H9 (cell line): ENCODE measurements at regions not wholly inside any gene's neighbourhood (a gene's known extent, or its start where the extent isn't known, plus 50 kb on each side); places are given as distances from the start of the nearest gene placed in this dataset.
A peak's percentile ranks its signal among the peaks of the same experiment; 100 is the strongest.

Experiments used
- DNase-seq: peaks from one replicate; pipeline ENCODE4 v3.0.0-alpha.2; 2017
- H2AFZ ChIP-seq: one replicate; pipeline ENCODE4 v1.6.1; 2013; ENCODE audit warnings: mild to moderate bottlenecking, low read length, control low read depth, moderate library complexity
- H2AK5ac ChIP-seq: 2 replicates; pipeline ENCODE4 v1.6.1; 2013; ENCODE audit warnings: low read length, control low read depth, mixed read lengths; ENCODE audit not compliant: insufficient read length
- H2BK120ac ChIP-seq: one replicate; pipeline ENCODE4 v1.6.1; 2013; ENCODE audit warnings: low read depth, mild to moderate bottlenecking, low read length, control low read depth, inconsistent platforms; ENCODE audit not compliant: poor library complexity, severe bottlenecking
- H2BK12ac ChIP-seq: 2 replicates; pipeline ENCODE4 v1.6.1; 2013; ENCODE audit warnings: low read length, control low read depth, mixed read lengths, low read depth; ENCODE audit not compliant: insufficient read length
- H2BK15ac ChIP-seq: 2 replicates; pipeline ENCODE4 v1.6.1; 2013; ENCODE audit warnings: low read depth, low read length, control low read depth
- H2BK20ac ChIP-seq: one replicate; pipeline ENCODE4 v1.6.1; 2013; ENCODE audit warnings: low read depth, mild to moderate bottlenecking, low read length, control low read depth, inconsistent platforms; ENCODE audit not compliant: poor library complexity, severe bottlenecking
- H2BK5ac ChIP-seq: 2 replicates; pipeline ENCODE4 v1.6.1; 2013; ENCODE audit warnings: low read length, control low read depth, mixed read lengths; ENCODE audit not compliant: insufficient read length
- H3K14ac ChIP-seq: 2 replicates; pipeline ENCODE4 v1.6.1; 2013; ENCODE audit warnings: low read length, control low read depth; ENCODE audit not compliant: insufficient read depth
- H3K18ac ChIP-seq: 2 replicates; pipeline ENCODE4 v1.6.1; 2013; ENCODE audit warnings: low read depth, mild to moderate bottlenecking, mixed read lengths, low read length, control low read depth; ENCODE audit not compliant: insufficient read length
- H3K23ac ChIP-seq: 2 replicates; pipeline ENCODE4 v1.6.1; 2013; ENCODE audit warnings: low read length, control low read depth, mixed read lengths, low read depth; ENCODE audit not compliant: insufficient read length
- H3K23me2 ChIP-seq: 2 replicates; pipeline ENCODE4 v1.6.1; 2013; ENCODE audit warnings: low read depth, mild to moderate bottlenecking, mixed read lengths, low read length, control low read depth; ENCODE audit not compliant: insufficient read length, poor library complexity, severe bottlenecking
- H3K27ac ChIP-seq: 2 replicates; pipeline ENCODE4 v1.5.1; 2013; ENCODE audit warnings: low read length, control low read depth, mixed read lengths, low read depth; ENCODE audit not compliant: insufficient read length
- H3K27me3 ChIP-seq: 2 replicates; pipeline ENCODE4 v1.6.1; 2013; ENCODE audit warnings: low read length, control low read depth, inconsistent platforms; ENCODE audit not compliant: insufficient read depth
- H3K4ac ChIP-seq: 2 replicates; pipeline ENCODE4 v1.6.1; 2013; ENCODE audit warnings: low read depth, mild to moderate bottlenecking, control low read depth, inconsistent platforms, low read length, moderate library complexity
- H3K4me1 ChIP-seq: 2 replicates; pipeline ENCODE4 v1.6.1; 2013; ENCODE audit warnings: low read length, control low read depth, inconsistent platforms; ENCODE audit not compliant: insufficient read depth
- H3K4me2 ChIP-seq: 2 replicates; pipeline ENCODE4 v1.6.1; 2013; ENCODE audit warnings: low read length, control low read depth, mixed read lengths; ENCODE audit not compliant: insufficient read length, insufficient read depth
- H3K56ac ChIP-seq: 2 replicates; pipeline ENCODE4 v1.6.1; 2013; ENCODE audit warnings: low read depth, mild to moderate bottlenecking, mixed read lengths, low read length, control low read depth; ENCODE audit not compliant: insufficient read length
- H3K79me1 ChIP-seq: 2 replicates; pipeline ENCODE4 v1.6.1; 2013; ENCODE audit warnings: low read depth, mild to moderate bottlenecking, moderate library complexity, low read length, control low read depth, inconsistent platforms; ENCODE audit not compliant: insufficient read depth, poor library complexity, severe bottlenecking
- H3K79me2 ChIP-seq: 2 replicates; pipeline ENCODE4 v1.6.1; 2013; ENCODE audit warnings: low read length, control low read depth, inconsistent platforms; ENCODE audit not compliant: insufficient read depth
- H3K9ac ChIP-seq: 2 replicates; pipeline ENCODE4 v1.6.1; 2013; ENCODE audit warnings: low read length, control low read depth, mixed read lengths; ENCODE audit not compliant: insufficient read length; ENCODE audit errors: extremely low read depth
- H3K9me3 ChIP-seq: one replicate; pipeline ENCODE4 v1.6.1; 2013; ENCODE audit warnings: low read depth, low read length, inconsistent platforms; ENCODE audit not compliant: control insufficient read depth
- H3T11ph ChIP-seq: one replicate; pipeline ENCODE4 v1.6.1; 2013; ENCODE audit warnings: mild to moderate bottlenecking, low read length, control low read depth, inconsistent platforms
- H4K20me1 ChIP-seq: one replicate; pipeline ENCODE4 v1.6.1; 2013; ENCODE audit not compliant: control insufficient read depth, insufficient read length, insufficient read depth
- H4K5ac ChIP-seq: 2 replicates; pipeline ENCODE4 v1.6.1; 2013; ENCODE audit warnings: low read depth, mild to moderate bottlenecking, mixed read lengths, low read length, control low read depth; ENCODE audit not compliant: insufficient read length
- H4K8ac ChIP-seq: replicated peaks from 2 replicates; pipeline ENCODE4 v1.6.1; 2013; ENCODE audit warnings: low read length, control low read depth, mixed read lengths, low read depth; ENCODE audit not compliant: insufficient read length
- H4K91ac ChIP-seq: 2 replicates; pipeline ENCODE4 v1.6.1; 2013; ENCODE audit warnings: low read depth, mild to moderate bottlenecking, moderate library complexity, mixed read lengths, low read length, control low read depth; ENCODE audit not compliant: insufficient read length
- H3K27ac Mint-ChIP-seq, 3 experiments: 2 replicates in 2 of 3; 3 replicates in 1 of 3; pipeline ENCODE4 v1.8.0; 2020 to 2021; ENCODE audit warnings: mixed read lengths in 3 of 3, mild to moderate bottlenecking in 1 of 3, moderate library complexity in 1 of 3
- H3K27me3 Mint-ChIP-seq: 2 replicates; pipeline ENCODE4 v1.8.0; 2021; ENCODE audit warnings: low read depth, mild to moderate bottlenecking, moderate library complexity, mixed read lengths
- H3K36me3 Mint-ChIP-seq, 3 experiments: 2 replicates in 2 of 3; 3 replicates in 1 of 3; pipeline ENCODE4 v1.8.0; 2020 to 2021; ENCODE audit warnings: low read depth in 3 of 3, mixed read lengths in 3 of 3; ENCODE audit not compliant: insufficient read depth in 1 of 3
- H3K4me1 Mint-ChIP-seq, 2 experiments: 2 replicates each; pipeline ENCODE4 v1.8.0; 2020; ENCODE audit warnings: mixed read lengths in 2 of 2
- H3K4me3 Mint-ChIP-seq, 2 experiments: 2 replicates in 1 of 2; 3 replicates in 1 of 2; pipeline ENCODE4 v1.8.0; 2020 to 2021; ENCODE audit warnings: mild to moderate bottlenecking in 2 of 2, mixed read lengths in 2 of 2, moderate library complexity in 1 of 2
- H3K9me3 Mint-ChIP-seq, 2 experiments: 2 replicates in 1 of 2; 3 replicates in 1 of 2; pipeline ENCODE4 v1.8.0; 2020; ENCODE audit warnings: mild to moderate bottlenecking in 2 of 2, mixed read lengths in 2 of 2, moderate library complexity in 1 of 2
- WGBS: extraction: QIAGEN DNeasy Blood & Tissue Kit; methylation state at CpG from one replicate; pipeline ENCODE4 v1.1.7; 2013; ENCODE audit warnings: missing lambda C conversion rate, low lambda C conversion rate, mixed read lengths; ENCODE audit not compliant: insufficient read length; ENCODE audit errors: extremely low coverage; 5-methylcytosine and 5-hydroxymethylcytosine counted together
- TF ChIP-seq, protein P1 (sequence below): fragments of 200-600 bp; sonication (generic); conservative IDR thresholded peaks from 3 replicates; pipeline ENCODE4 v1.8.0; 2021; ENCODE audit warnings: antibody characterized with exemption, mild to moderate bottlenecking

DNA sequence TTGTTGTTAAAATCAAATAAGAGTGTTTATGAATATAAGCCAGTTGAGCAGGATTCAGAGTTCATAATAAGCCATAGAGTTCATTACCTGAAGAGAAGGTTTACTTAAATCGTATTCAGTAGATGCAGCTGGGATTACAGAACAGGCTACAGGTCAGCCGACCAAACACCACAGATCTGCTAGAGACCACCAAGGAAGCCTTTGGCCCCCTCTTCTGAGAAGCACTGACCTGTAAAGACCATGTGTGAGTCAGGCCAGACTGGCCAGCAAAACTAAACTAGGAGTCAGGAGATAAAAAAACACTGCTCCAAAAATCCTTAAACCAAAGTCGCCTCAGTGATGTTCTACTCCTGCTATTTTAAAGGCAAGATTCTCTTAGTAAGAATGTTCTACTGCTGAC lies 1125.5 kb downstream of the FAT4 start:
- Histone ChIP-seq H4K20me1 (no peaks in the 10 kb centered on the region), H3K79me1 (no peaks in the 10 kb centered on the region), H4K5ac (no peak overlapping the region), H4K91ac (no peak overlapping the region), H3K4ac (no peak overlapping the region), H2AFZ (no peak overlapping the region), H3T11ph (no peak overlapping the region), H3K9me3 (no peaks in the 10 kb centered on the region), H2BK15ac (no peak overlapping the region), H2BK120ac (no peak overlapping the region), H2BK12ac (no peak overlapping the region), H2AK5ac (no peak overlapping the region), H4K8ac (no peak overlapping the region), H3K9ac (no peak overlapping the region), H3K27me3 (no peaks in the 10 kb centered on the region), H3K23ac (no peak overlapping the region), H3K4me2 (no peak overlapping the region), H3K56ac (no peak overlapping the region), H3K27ac (no peak overlapping the region), H3K14ac (no peak overlapping the region), H3K4me1 (peaks cover 2% of the 10 kb centered on the region), H3K23me2 (no peaks in the 10 kb centered on the region), H2BK20ac (no peak overlapping the region), H2BK5ac (no peak overlapping the region), H3K79me2 (no peaks in the 10 kb centered on the region), H3K18ac (no peak overlapping the region)
- no peaks in the 10 kb centered on the region for H3K27me3 Mint-ChIP-seq
- H3K4me3 Mint-ChIP-seq = no peak overlapping the region
- no peaks in the 10 kb centered on the region for H3K9me3 Mint-ChIP-seq
- DNase-seq = no peak
- peak overlapping the region in 1 of 3 experiments; percentile 49; a peak in 2 of 7 replicates for H3K27ac Mint-ChIP-seq
- TF ChIP-seq, protein P1, sequence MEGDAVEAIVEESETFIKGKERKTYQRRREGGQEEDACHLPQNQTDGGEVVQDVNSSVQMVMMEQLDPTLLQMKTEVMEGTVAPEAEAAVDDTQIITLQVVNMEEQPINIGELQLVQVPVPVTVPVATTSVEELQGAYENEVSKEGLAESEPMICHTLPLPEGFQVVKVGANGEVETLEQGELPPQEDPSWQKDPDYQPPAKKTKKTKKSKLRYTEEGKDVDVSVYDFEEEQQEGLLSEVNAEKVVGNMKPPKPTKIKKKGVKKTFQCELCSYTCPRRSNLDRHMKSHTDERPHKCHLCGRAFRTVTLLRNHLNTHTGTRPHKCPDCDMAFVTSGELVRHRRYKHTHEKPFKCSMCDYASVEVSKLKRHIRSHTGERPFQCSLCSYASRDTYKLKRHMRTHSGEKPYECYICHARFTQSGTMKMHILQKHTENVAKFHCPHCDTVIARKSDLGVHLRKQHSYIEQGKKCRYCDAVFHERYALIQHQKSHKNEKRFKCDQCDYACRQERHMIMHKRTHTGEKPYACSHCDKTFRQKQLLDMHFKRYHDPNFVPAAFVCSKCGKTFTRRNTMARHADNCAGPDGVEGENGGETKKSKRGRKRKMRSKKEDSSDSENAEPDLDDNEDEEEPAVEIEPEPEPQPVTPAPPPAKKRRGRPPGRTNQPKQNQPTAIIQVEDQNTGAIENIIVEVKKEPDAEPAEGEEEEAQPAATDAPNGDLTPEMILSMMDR = no peak
- peaks cover 19 to 26% of the 10 kb centered on the region in 2 experiments for H3K4me1 Mint-ChIP-seq
- H3K36me3 Mint-ChIP-seq = no peaks in the 10 kb centered on the region
- no CpG with 5 or more reads among the region's 3 CpGs for WGBS
